GM12874 (cell line): ENCODE measurements at regions not wholly inside any gene's neighbourhood (a gene's known extent, or its start where the extent isn't known, plus 50 kb on each side); places are given as distances from the start of the nearest gene placed in this dataset.

Experiments used
- CTCF ChIP-seq: IDR thresholded peaks from 2 replicates; pipeline ENCODE4 v1.5.1; 2011; ENCODE audit warnings: low read depth, mild to moderate bottlenecking, control low read depth, low read length, moderate library complexity; ENCODE audit not compliant: insufficient read depth

- TF ChIP-seq CTCF: no peak
These were observed 552.0 kb upstream of the CLINT1 start for GRCh38 chr5:158410976-158411375.

- no peak for TF ChIP-seq CTCF
These were observed 550.6 kb upstream of the CLINT1 start for GRCh38 chr5:158409507-158409906.

- TF ChIP-seq CTCF: no peak
These were observed 548.9 kb upstream of the CLINT1 start for GRCh38 chr5:158407824-158408195.

GRCh38 chr5:158406884-158407823, 548.2 kb upstream of the CLINT1 start:
- TF ChIP-seq CTCF: no peak

GRCh38 chr5:158398360-158399201, 539.6 kb upstream of the CLINT1 start:
- TF ChIP-seq CTCF: no peak

- TF ChIP-seq CTCF: no peak
These were observed 538.3 kb upstream of the CLINT1 start for GRCh38 chr5:158397278-158397677.

GRCh38 chr5:158394102-158394501, 535.2 kb upstream of the CLINT1 start:
- TF ChIP-seq CTCF: no peak
